ENCODE measurements at regions not wholly inside any gene's neighbourhood (a gene's known extent, or its start where the extent isn't known, plus 50 kb on each side); places are given as distances from the start of the nearest gene placed in this dataset.

- H4K20me1 ChIP-seq (ENCODE audit: insufficient read depth, low read length, poor library complexity, severe bottlenecking): no peaks in the 10 kb centered on the region
- no peaks in the 10 kb centered on the region for H3K9me3 ChIP-seq (ENCODE audit: insufficient read depth, low read depth, low read length)
- no peak overlapping the region for H3K4me2 ChIP-seq (ENCODE audit: low read depth, low read length, poor library complexity, severe bottlenecking)
- H3F3A ChIP-seq (ENCODE audit: low read depth): no peaks in the 10 kb centered on the region
- no peaks in the 10 kb centered on the region for H3K79me2 ChIP-seq (ENCODE audit: insufficient read depth, low read length)
- no peak for TF ChIP-seq CTCF (conservative IDR thresholded peaks at IDR 0.05; ENCODE audit: low read length)
- no peak for TF ChIP-seq EZH2phosphoT487 (IDR thresholded peaks at IDR 0.05; ENCODE audit: borderline replicate concordance)
- no peaks in the 10 kb centered on the region for H3K9me2 ChIP-seq (replicated peaks; ENCODE audit: low read depth, low read length)
- H3K4me3 ChIP-seq (ENCODE audit: low read length, poor library complexity, severe bottlenecking): no peak overlapping the region
- no peaks in the 10 kb centered on the region for H3K36me3 ChIP-seq (ENCODE audit: insufficient read depth, low read length)
- H3K27me3 ChIP-seq (ENCODE audit: insufficient read depth, low read length, poor library complexity, severe bottlenecking): no peaks in the 10 kb centered on the region
- no peak overlapping the region for H3K9ac ChIP-seq (ENCODE audit: low read depth, low read length, poor library complexity, severe bottlenecking)
- no peak overlapping the region for H2AFZ ChIP-seq (ENCODE audit: low read length)
- H3K4me1 ChIP-seq (ENCODE audit: insufficient read depth, low read length, poor library complexity, severe bottlenecking): peaks cover 10% of the 10 kb centered on the region
These were observed 101.1 kb upstream of the FHIT start for GRCh38 chr3:61352306-61352705.

- H4K20me1 ChIP-seq (ENCODE audit: insufficient read depth, low read length, poor library complexity, severe bottlenecking): no peaks in the 10 kb centered on the region
- no peaks in the 10 kb centered on the region for H3K27me3 ChIP-seq (ENCODE audit: insufficient read depth, low read length, poor library complexity, severe bottlenecking)
- no peak overlapping the region for H3K4me3 ChIP-seq (ENCODE audit: low read length, poor library complexity, severe bottlenecking)
- H3K4me1 ChIP-seq (ENCODE audit: insufficient read depth, low read length, poor library complexity, severe bottlenecking): peaks cover 10% of the 10 kb centered on the region
- H3F3A ChIP-seq (ENCODE audit: low read depth): no peaks in the 10 kb centered on the region
- H3K79me2 ChIP-seq (ENCODE audit: insufficient read depth, low read length): no peaks in the 10 kb centered on the region
- TF ChIP-seq EZH2phosphoT487 (IDR thresholded peaks at IDR 0.05; ENCODE audit: borderline replicate concordance): no peak
- H3K9me2 ChIP-seq (replicated peaks; ENCODE audit: low read depth, low read length): no peaks in the 10 kb centered on the region
- H3K9me3 ChIP-seq (ENCODE audit: insufficient read depth, low read depth, low read length): no peaks in the 10 kb centered on the region
- H3K36me3 ChIP-seq (ENCODE audit: insufficient read depth, low read length): no peaks in the 10 kb centered on the region
- H3K9ac ChIP-seq (ENCODE audit: low read depth, low read length, poor library complexity, severe bottlenecking): no peak overlapping the region
- H2AFZ ChIP-seq (ENCODE audit: low read length): no peak overlapping the region
- no peak overlapping the region for H3K4me2 ChIP-seq (ENCODE audit: low read depth, low read length, poor library complexity, severe bottlenecking)
These were observed 102.1 kb upstream of the FHIT start for GRCh38 chr3:61353382-61353781.

GRCh38 chr3:61354604-61355003 lies 103.4 kb upstream of the FHIT start:
- Histone ChIP-seq H4K20me1 (ENCODE audit: insufficient read depth, low read length, poor library complexity, severe bottlenecking) (no peaks in the 10 kb centered on the region), H3K9me2 (replicated peaks; ENCODE audit: low read depth, low read length) (no peaks in the 10 kb centered on the region), H3K4me1 (ENCODE audit: insufficient read depth, low read length, poor library complexity, severe bottlenecking) (peaks cover 10% of the 10 kb centered on the region), H3K36me3 (ENCODE audit: insufficient read depth, low read length) (no peaks in the 10 kb centered on the region), H3K4me2 (ENCODE audit: low read depth, low read length, poor library complexity, severe bottlenecking) (no peak overlapping the region), H2AFZ (ENCODE audit: low read length) (no peak overlapping the region), H3K9ac (ENCODE audit: low read depth, low read length, poor library complexity, severe bottlenecking) (no peak overlapping the region), H3K9me3 (ENCODE audit: insufficient read depth, low read depth, low read length) (no peaks in the 10 kb centered on the region), H3F3A (ENCODE audit: low read depth) (no peaks in the 10 kb centered on the region), H3K79me2 (ENCODE audit: insufficient read depth, low read length) (no peaks in the 10 kb centered on the region), H3K4me3 (ENCODE audit: low read length, poor library complexity, severe bottlenecking) (no peak overlapping the region), H3K27me3 (ENCODE audit: insufficient read depth, low read length, poor library complexity, severe bottlenecking) (no peaks in the 10 kb centered on the region)
- no peak for TF ChIP-seq EZH2phosphoT487 (IDR thresholded peaks at IDR 0.05; ENCODE audit: borderline replicate concordance)
- TF ChIP-seq CTCF (conservative IDR thresholded peaks at IDR 0.05; ENCODE audit: low read length): no peak

- Histone ChIP-seq H3K27me3 (ENCODE audit: insufficient read depth, low read length, poor library complexity, severe bottlenecking) (no peaks in the 10 kb centered on the region), H3K4me2 (ENCODE audit: low read depth, low read length, poor library complexity, severe bottlenecking) (no peak overlapping the region), H2AFZ (ENCODE audit: low read length) (no peak overlapping the region), H3K36me3 (ENCODE audit: insufficient read depth, low read length) (no peaks in the 10 kb centered on the region), H3K4me3 (ENCODE audit: low read length, poor library complexity, severe bottlenecking) (no peak overlapping the region), H3K9me2 (replicated peaks; ENCODE audit: low read depth, low read length) (no peaks in the 10 kb centered on the region), H3K9ac (ENCODE audit: low read depth, low read length, poor library complexity, severe bottlenecking) (no peak overlapping the region), H3K4me1 (ENCODE audit: insufficient read depth, low read length, poor library complexity, severe bottlenecking) (peaks cover 10% of the 10 kb centered on the region), H3K9me3 (ENCODE audit: insufficient read depth, low read depth, low read length) (no peaks in the 10 kb centered on the region), H3K79me2 (ENCODE audit: insufficient read depth, low read length) (no peaks in the 10 kb centered on the region), H3F3A (ENCODE audit: low read depth) (no peaks in the 10 kb centered on the region), H4K20me1 (ENCODE audit: insufficient read depth, low read length, poor library complexity, severe bottlenecking) (no peaks in the 10 kb centered on the region)
- TF ChIP-seq CTCF (conservative IDR thresholded peaks at IDR 0.05; ENCODE audit: low read length) (no peak), EZH2phosphoT487 (IDR thresholded peaks at IDR 0.05; ENCODE audit: borderline replicate concordance) (no peak)
These were observed 105.4 kb upstream of the FHIT start for GRCh38 chr3:61356685-61357084.
